H1 (cell line): ENCODE measurements at regions not wholly inside any gene's neighbourhood (a gene's known extent, or its start where the extent isn't known, plus 50 kb on each side); places are given as distances from the start of the nearest gene placed in this dataset.

Experiments used
- EP300 ChIP-seq, 2 experiments: IDR thresholded peaks; 1 replicate in 1 of 2; 2 replicates in 1 of 2; pipeline ENCODE4 v1.6.1; 2011 to 2012; ENCODE audit warnings: low read depth in 2 of 2, low read length in 2 of 2, mild to moderate bottlenecking in 2 of 2, borderline replicate concordance in 1 of 2, inconsistent platforms in 1 of 2, moderate library complexity in 1 of 2
- POLR2A ChIP-seq, 2 experiments: IDR thresholded peaks; 1 replicate in 1 of 2; 2 replicates in 1 of 2; pipeline ENCODE4 v1.6.1; 2011; ENCODE audit warnings: low read depth in 2 of 2, low read length in 2 of 2, mild to moderate bottlenecking in 2 of 2; ENCODE audit errors: control extremely low read depth in 1 of 2
- SRF ChIP-seq: IDR thresholded peaks from 2 replicates; pipeline ENCODE4 v1.6.1; 2011; ENCODE audit warnings: mild to moderate bottlenecking, low read depth, low read length, moderate library complexity
- TBP ChIP-seq: IDR thresholded peaks from 2 replicates; pipeline ENCODE4 v1.6.1; 2011; ENCODE audit warnings: low read depth, low read length, improper control_type of control experiment
- TCF12 ChIP-seq: IDR thresholded peaks from 2 replicates; pipeline ENCODE4 v1.6.1; 2011; ENCODE audit warnings: low read depth, mild to moderate bottlenecking, low read length
- ZNF274 ChIP-seq: IDR thresholded peaks from 2 replicates; pipeline ENCODE4 v1.7.0; 2012; ENCODE audit warnings: low read length, borderline replicate concordance; ENCODE audit errors: extremely low read depth
- TF ChIP-seq, protein P1 (sequence below): IDR thresholded peaks from 2 replicates; pipeline ENCODE4 v1.6.1; 2011; ENCODE audit warnings: low read length, improper control_type of control experiment

DNA sequence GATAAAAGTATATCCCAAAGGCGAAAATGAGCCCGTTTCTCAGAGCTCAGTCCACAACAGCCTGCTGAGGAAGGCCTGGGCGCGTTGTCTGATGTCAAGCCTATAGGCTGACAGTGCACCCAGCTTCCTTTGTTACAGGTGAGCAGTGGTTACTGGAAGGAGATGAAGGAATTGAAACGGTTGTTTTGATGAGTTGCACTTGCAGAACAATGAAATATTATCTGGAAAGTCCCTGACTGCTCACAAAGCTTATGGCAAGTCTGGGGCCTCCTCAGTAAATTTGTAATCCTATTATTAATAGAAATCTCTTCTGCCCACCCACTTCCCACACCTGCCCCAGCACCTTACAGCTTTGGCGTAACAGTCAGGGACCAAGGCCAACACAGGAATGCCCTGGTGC lies 77.8 kb downstream of the C11orf91 start:
- TF ChIP-seq EP300 (IDR thresholded peaks at IDR 0.05; ENCODE audit: borderline replicate concordance in 1 of 2, low read depth in 2 of 2, low read length in 2 of 2) (no peak), SRF (no peak), ZNF274 (no peak), TBP (no peak), POLR2A (IDR thresholded peaks at IDR 0.05; ENCODE audit: control extremely low read depth in 1 of 2, low read depth in 2 of 2, low read length in 2 of 2) (no peak), TCF12 (no peak)
- TF ChIP-seq, protein P1, sequence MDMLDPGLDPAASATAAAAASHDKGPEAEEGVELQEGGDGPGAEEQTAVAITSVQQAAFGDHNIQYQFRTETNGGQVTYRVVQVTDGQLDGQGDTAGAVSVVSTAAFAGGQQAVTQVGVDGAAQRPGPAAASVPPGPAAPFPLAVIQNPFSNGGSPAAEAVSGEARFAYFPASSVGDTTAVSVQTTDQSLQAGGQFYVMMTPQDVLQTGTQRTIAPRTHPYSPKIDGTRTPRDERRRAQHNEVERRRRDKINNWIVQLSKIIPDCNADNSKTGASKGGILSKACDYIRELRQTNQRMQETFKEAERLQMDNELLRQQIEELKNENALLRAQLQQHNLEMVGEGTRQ = no peak
